Erythroblast (primary cell): ENCODE measurements at regions not wholly inside any gene's neighbourhood (a gene's known extent, or its start where the extent isn't known, plus 50 kb on each side); places are given as distances from the start of the nearest gene placed in this dataset.

ENCODE experiments used
- DNase-seq, 2 experiments: peaks; one replicate each; lab custom pipeline; 2025; lab: John Stamatoyannopoulos, UW
- GATA1 ChIP-seq: IDR thresholded peaks from 2 replicates; pipeline ENCODE4 v1.6.1; 2011; ENCODE audit warnings: low read depth, mild to moderate bottlenecking, control low read depth, low read length, moderate library complexity
- POLR2A ChIP-seq: IDR thresholded peaks from 2 replicates; pipeline ENCODE4 v1.6.1; 2011; ENCODE audit warnings: mild to moderate bottlenecking, low read length

GRCh38 chr20:19104186-19104585 is 108.3 kb upstream of the SLC24A3 start:
- TF ChIP-seq POLR2A (no peak), GATA1 (no peak)
- no peak for DNase-seq

DNA sequence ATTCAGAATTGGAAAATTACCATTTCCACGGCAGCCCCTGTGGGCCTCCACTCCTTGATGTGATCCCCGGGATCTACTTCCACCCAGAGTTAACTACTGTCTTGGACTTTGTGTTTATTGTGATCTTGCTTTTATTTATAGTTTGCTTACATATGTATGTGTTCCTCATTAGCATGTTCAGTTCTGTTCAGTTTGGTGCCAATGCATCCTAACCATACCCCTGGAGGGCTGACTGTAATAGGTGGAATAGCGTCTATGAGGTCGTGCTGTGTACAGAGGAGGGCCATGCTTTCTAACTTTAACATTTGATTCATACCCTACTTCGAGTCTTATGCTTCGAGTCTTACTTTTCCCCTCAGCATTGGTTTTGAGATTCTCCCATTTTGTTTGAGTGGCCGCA is 104.3 kb upstream of the SLC24A3 start:
- TF ChIP-seq GATA1, result no peak
- no peak for TF ChIP-seq POLR2A

GRCh38 chr20:19110285-19110684 is 102.2 kb upstream of the SLC24A3 start:
- TF ChIP-seq GATA1 (no peak), POLR2A (no peak)
- DNase-seq, result no peak

More for the DNA sequence above, 104.3 kb upstream of the SLC24A3 start:
- no peak for DNase-seq

GRCh38 chr20:19110881-19111460 is 101.5 kb upstream of the SLC24A3 start:
- no peak for DNase-seq
- TF ChIP-seq POLR2A (no peak), GATA1 (no peak)

- TF ChIP-seq GATA1 (no peak), POLR2A (no peak)
- no peak for DNase-seq
These were observed 99.6 kb upstream of the SLC24A3 start for GRCh38 chr20:19112828-19113227.

GRCh38 chr20:19113343-19113930 is 99.0 kb upstream of the SLC24A3 start:
- TF ChIP-seq POLR2A (no peak), GATA1 (no peak)
- no peak for DNase-seq

GRCh38 chr20:19114410-19114809 is 98.0 kb upstream of the SLC24A3 start:
- TF ChIP-seq GATA1 (no peak), POLR2A (no peak)
- DNase-seq, result no peak

DNA sequence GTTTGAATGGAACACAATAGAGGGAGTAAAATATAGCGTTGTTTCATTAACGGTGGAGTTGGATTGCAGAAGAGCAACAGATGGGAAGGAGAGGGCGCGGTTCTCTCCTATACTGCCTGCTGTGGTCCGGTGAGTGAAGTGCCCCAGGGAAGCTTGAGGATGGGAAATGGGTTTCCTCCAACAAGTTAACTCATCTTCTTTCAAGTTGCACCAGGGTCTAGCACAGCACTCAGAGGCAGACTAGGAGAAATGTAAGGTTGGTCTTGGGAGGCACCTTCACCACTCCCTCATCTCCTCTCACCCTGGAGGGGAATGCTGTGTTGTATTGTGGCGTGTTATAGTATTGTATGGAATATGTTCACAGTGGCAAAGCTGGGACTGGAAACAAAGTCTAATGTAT is 96.9 kb upstream of the SLC24A3 start:
- DNase-seq, result no peak
- TF ChIP-seq POLR2A (no peak), GATA1 (no peak)

DNA sequence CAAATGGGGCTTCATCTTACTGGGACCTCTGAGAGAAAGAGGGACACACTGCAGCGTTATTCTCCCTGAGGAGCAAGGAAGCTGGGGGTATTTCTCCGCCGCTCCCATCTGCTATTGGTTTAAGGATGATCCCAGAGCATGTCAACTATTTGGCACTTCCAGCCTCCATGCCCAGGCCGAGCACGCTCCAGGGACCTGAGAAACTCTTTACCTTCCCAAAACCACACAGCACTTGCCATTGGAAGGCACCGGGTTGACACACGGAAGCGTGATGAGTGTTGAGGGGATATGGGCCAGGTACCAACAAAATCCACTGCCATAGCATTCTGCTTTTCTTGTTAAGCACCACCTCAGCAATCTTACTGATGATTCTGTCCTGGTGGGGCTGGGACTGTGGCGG is 92.4 kb upstream of the SLC24A3 start:
- no peak for DNase-seq
- TF ChIP-seq POLR2A, result no peak
- no peak for TF ChIP-seq GATA1

- DNase-seq, result no peak
- TF ChIP-seq GATA1 (no peak), POLR2A (no peak)
These were observed 91.9 kb upstream of the SLC24A3 start for GRCh38 chr20:19120569-19120968.

DNA sequence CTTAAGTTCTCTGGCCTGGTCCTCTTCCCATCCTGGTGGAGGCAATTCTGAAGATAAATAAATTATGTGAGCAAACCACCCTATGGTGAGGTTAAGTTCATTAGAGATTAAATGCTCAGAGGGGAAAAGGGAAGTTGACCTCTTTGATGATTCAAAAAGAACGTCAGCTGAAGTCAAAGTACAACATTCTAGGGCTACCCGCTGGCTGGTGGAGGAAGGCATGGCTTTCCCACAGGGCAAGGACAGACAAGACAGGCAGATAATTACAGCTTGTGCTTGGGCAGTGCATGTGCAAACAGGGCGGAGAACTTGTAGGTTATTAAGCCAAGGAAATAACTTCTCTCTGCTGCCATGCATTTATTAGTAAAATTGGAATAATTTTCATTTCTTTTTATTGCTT is 91.0 kb upstream of the SLC24A3 start:
- TF ChIP-seq POLR2A, result no peak
- no peak for TF ChIP-seq GATA1
- DNase-seq, result no peak

DNA sequence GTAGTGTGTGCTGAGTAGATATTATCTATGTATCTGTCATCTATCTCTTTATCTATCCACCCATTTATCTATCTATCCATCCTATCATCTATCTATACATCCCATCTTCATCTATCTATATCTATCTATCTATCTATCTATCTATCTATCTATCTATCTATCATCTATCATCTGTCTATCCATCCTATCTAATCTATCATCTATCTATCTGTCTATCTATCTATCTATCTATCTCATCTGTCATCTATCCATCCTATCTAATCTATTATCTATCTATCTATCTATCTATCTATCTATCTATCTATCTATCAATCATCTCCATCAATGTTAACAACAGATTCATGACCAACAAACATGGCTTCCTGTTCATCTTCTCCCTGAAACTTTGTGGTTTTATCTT is 90.5 kb upstream of the SLC24A3 start:
- no peak for DNase-seq

DNA sequence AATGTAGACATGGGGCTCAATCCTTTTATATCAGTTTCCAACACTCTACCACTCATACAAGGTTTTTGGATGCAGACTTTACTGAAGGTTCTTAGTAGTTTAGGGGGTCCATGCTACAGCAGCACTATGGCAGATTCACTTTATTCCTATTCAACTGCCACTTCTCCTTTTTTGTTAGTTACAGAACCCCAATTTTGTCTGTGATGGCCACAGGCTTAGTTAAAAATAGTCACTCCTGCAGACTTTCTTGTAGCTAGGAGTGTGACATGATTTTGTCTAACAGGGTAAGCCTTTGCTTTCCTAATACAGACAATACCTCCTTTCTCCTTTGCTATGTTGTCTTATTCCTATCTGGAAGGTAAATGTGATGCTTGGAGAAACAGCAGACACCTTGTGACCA is 90.0 kb upstream of the SLC24A3 start:
- TF ChIP-seq POLR2A, result no peak
- no peak for TF ChIP-seq GATA1
- DNase-seq, result no peak

More for the DNA sequence above, 90.5 kb upstream of the SLC24A3 start:
- no peak for TF ChIP-seq GATA1
- no peak for TF ChIP-seq POLR2A

DNA sequence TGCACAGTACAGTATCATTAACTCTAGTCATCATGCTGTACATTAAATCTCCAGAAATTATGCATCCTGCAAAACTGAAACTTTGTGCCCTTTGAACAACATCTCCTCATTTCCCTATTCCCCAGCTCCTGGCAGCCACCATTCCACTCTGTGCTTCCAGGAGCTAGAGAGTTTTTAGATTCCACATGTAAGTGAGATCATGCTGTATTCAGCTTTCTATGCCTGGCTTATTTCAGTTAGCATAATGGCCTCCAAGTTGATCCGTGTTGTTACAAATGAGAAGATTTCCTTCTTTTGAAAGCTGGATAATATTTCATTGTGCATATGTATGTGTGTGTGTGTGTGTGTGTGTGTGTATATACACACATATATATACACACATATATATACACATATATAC is 86.9 kb upstream of the SLC24A3 start:
- TF ChIP-seq POLR2A (no peak), GATA1 (no peak)
- no peak for DNase-seq

DNA sequence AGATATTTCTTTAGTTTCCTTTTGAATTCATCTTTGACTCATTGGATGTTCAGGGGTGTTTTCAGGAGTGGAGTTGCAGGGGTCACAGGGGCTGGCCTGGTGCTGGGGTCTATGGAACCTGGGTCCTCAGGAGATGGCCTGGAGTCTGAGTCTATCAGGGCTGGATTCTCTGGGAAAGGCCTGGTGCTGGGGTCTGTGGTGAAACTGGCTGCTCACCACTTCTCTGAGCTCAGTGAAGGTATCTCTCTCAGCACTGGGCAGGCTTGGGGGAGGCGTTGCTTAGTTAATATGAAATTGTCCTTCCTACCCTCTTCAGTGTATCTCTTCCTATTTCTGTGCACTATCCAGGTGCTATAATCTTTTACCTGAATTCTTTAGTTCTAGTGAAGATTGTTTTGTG is 83.1 kb upstream of the SLC24A3 start:
- TF ChIP-seq GATA1, result no peak
- TF ChIP-seq POLR2A, result no peak
- DNase-seq, result no peak
